ENCODE measurements at regions not wholly inside any gene's neighbourhood (a gene's known extent, or its start where the extent isn't known, plus 50 kb on each side); places are given as distances from the start of the nearest gene placed in this dataset.

DNA sequence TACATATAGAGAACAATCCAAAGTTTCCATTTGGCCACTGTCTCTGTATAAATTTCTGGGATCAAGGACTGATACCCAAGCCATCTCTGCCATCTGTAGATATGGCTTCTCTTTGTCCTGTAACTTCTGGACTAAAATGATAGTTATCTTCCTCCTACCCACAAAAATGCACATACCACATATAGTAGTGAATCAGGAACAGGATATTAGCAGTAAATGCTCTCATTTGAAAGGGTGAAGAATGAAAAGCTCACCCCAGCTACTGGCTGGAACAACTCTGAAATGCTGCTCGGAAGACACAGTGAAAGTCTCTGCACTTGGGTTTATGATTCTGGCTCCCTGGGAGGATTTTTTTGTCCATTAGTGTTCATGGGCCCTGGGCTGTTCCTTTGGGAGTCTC, 856.4 kb upstream of the LRRC4C start:
- TF ChIP-seq, protein P1, sequence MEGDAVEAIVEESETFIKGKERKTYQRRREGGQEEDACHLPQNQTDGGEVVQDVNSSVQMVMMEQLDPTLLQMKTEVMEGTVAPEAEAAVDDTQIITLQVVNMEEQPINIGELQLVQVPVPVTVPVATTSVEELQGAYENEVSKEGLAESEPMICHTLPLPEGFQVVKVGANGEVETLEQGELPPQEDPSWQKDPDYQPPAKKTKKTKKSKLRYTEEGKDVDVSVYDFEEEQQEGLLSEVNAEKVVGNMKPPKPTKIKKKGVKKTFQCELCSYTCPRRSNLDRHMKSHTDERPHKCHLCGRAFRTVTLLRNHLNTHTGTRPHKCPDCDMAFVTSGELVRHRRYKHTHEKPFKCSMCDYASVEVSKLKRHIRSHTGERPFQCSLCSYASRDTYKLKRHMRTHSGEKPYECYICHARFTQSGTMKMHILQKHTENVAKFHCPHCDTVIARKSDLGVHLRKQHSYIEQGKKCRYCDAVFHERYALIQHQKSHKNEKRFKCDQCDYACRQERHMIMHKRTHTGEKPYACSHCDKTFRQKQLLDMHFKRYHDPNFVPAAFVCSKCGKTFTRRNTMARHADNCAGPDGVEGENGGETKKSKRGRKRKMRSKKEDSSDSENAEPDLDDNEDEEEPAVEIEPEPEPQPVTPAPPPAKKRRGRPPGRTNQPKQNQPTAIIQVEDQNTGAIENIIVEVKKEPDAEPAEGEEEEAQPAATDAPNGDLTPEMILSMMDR (IDR thresholded peaks at IDR 0.05 in 4 of 5, conservative IDR thresholded peaks at IDR 0.05 in 1 of 5), result no peak
- no peak for TF ChIP-seq POLR2A (IDR thresholded peaks at IDR 0.05)
